ENCODE measurements at regions not wholly inside any gene's neighbourhood (a gene's known extent, or its start where the extent isn't known, plus 50 kb on each side); places are given as distances from the start of the nearest gene placed in this dataset.

DNA sequence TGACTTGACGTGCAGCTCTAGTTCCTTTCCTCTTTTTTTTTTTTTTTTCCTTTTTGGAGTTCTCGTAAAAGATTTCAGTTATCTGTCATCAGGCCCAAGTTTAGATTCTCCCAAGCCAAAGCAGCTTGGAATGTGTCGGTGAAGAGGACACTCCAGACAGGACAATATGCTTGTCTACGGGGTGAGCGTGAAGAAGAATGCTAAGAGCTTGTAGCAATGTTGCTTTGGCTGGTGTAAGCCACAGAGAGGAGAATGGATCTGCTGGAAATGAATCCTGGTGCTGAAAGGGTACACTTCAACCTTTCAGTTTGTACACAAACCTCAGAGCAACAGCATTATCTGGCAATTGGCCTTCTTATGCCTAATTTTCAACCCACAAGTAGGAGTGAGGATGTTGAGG, 92.4 kb downstream of the ISL1 start:
- ATAC-seq (no peak), DNase-seq (ENCODE audit: low spot score) (no peak)
- no peaks in the 10 kb centered on the region for H3K4me1 Mint-ChIP-seq
- no peaks in the 10 kb centered on the region for H4K20me1 ChIP-seq (replicated peaks; ENCODE audit: insufficient read depth)
- H3K4me2 ChIP-seq: no peak overlapping the region
- no peaks in the 10 kb centered on the region for H3K79me2 ChIP-seq (replicated peaks; ENCODE audit: insufficient read depth)
- H3K4me3 Mint-ChIP-seq: no peak overlapping the region
- H3K27ac Mint-ChIP-seq: no peak overlapping the region
- H3K27me3 ChIP-seq (ENCODE audit: insufficient read depth): no peaks in the 10 kb centered on the region
- H3K9me3 Mint-ChIP-seq: no peaks in the 10 kb centered on the region
- H3K27ac ChIP-seq (ENCODE audit: low read depth): no peak overlapping the region
- H2AFZ ChIP-seq: no peak overlapping the region
- H3K27me3 Mint-ChIP-seq (ENCODE audit: insufficient read depth, low read depth, poor library complexity): no peaks in the 10 kb centered on the region
- no peak overlapping the region for H3K4me3 ChIP-seq
- no peaks in the 10 kb centered on the region for H3K36me3 Mint-ChIP-seq (ENCODE audit: low read depth)
- H3F3A ChIP-seq (replicated peaks; ENCODE audit: low read depth): no peaks in the 10 kb centered on the region
- H3K9me2 ChIP-seq (ENCODE audit: insufficient read depth): no peaks in the 10 kb centered on the region
- H3K4me1 ChIP-seq (ENCODE audit: insufficient read depth): no peaks in the 10 kb centered on the region
- no peaks in the 10 kb centered on the region for H3K36me3 ChIP-seq (ENCODE audit: insufficient read depth)
- TF ChIP-seq, protein P1, sequence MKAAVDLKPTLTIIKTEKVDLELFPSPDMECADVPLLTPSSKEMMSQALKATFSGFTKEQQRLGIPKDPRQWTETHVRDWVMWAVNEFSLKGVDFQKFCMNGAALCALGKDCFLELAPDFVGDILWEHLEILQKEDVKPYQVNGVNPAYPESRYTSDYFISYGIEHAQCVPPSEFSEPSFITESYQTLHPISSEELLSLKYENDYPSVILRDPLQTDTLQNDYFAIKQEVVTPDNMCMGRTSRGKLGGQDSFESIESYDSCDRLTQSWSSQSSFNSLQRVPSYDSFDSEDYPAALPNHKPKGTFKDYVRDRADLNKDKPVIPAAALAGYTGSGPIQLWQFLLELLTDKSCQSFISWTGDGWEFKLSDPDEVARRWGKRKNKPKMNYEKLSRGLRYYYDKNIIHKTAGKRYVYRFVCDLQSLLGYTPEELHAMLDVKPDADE (IDR thresholded peaks at IDR 0.05): no peak
- TF ChIP-seq, protein P2, sequence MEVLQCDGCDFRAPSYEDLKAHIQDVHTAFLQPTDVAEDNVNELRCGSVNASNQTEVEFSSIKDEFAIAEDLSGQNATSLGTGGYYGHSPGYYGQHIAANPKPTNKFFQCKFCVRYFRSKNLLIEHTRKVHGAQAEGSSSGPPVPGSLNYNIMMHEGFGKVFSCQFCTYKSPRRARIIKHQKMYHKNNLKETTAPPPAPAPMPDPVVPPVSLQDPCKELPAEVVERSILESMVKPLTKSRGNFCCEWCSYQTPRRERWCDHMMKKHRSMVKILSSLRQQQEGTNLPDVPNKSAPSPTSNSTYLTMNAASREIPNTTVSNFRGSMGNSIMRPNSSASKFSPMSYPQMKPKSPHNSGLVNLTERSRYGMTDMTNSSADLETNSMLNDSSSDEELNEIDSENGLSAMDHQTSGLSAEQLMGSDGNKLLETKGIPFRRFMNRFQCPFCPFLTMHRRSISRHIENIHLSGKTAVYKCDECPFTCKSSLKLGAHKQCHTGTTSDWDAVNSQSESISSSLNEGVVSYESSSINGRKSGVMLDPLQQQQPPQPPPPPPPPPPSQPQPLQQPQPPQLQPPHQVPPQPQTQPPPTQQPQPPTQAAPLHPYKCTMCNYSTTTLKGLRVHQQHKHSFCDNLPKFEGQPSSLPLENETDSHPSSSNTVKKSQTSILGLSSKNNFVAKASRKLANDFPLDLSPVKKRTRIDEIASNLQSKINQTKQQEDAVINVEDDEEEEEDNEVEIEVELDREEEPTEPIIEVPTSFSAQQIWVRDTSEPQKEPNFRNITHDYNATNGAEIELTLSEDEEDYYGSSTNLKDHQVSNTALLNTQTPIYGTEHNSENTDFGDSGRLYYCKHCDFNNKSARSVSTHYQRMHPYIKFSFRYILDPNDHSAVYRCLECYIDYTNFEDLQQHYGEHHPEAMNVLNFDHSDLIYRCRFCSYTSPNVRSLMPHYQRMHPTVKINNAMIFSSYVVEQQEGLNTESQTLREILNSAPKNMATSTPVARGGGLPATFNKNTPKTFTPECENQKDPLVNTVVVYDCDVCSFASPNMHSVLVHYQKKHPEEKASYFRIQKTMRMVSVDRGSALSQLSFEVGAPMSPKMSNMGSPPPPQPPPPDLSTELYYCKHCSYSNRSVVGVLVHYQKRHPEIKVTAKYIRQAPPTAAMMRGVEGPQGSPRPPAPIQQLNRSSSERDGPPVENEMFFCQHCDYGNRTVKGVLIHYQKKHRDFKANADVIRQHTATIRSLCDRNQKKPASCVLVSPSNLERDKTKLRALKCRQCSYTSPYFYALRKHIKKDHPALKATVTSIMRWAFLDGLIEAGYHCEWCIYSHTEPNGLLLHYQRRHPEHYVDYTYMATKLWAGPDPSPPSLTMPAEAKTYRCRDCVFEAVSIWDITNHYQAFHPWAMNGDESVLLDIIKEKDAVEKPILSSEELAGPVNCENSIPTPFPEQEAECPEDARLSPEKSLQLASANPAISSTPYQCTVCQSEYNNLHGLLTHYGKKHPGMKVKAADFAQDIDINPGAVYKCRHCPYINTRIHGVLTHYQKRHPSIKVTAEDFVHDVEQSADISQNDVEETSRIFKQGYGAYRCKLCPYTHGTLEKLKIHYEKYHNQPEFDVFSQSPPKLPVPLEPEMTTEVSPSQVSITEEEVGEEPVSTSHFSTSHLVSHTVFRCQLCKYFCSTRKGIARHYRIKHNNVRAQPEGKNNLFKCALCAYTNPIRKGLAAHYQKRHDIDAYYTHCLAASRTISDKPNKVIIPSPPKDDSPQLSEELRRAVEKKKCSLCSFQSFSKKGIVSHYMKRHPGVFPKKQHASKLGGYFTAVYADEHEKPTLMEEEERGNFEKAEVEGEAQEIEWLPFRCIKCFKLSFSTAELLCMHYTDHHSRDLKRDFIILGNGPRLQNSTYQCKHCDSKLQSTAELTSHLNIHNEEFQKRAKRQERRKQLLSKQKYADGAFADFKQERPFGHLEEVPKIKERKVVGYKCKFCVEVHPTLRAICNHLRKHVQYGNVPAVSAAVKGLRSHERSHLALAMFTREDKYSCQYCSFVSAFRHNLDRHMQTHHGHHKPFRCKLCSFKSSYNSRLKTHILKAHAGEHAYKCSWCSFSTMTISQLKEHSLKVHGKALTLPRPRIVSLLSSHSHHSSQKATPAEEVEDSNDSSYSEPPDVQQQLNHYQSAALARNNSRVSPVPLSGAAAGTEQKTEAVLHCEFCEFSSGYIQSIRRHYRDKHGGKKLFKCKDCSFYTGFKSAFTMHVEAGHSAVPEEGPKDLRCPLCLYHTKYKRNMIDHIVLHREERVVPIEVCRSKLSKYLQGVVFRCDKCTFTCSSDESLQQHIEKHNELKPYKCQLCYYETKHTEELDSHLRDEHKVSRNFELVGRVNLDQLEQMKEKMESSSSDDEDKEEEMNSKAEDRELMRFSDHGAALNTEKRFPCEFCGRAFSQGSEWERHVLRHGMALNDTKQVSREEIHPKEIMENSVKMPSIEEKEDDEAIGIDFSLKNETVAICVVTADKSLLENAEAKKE (CRISPR knock-in tag; IDR thresholded peaks at IDR 0.05): no peak
- TF ChIP-seq JUNB (IDR thresholded peaks at IDR 0.05; ENCODE audit: unreplicated experiment): no peak
- no peak for TF ChIP-seq ZNF114 (CRISPR knock-in tag; IDR thresholded peaks at IDR 0.05)
- TF ChIP-seq CREB1 (CRISPR knock-in tag; IDR thresholded peaks at IDR 0.05; ENCODE audit: low read depth): no peak
- no peak for TF ChIP-seq EZH2phosphoT487 (IDR thresholded peaks at IDR 0.05; ENCODE audit: unreplicated experiment)
- TF ChIP-seq NANOG (IDR thresholded peaks at IDR 0.05; ENCODE audit: borderline replicate concordance): no peak
- no peak for TF ChIP-seq EZH2 (IDR thresholded peaks at IDR 0.05; ENCODE audit: low read depth, unreplicated experiment)
- no peak for TF ChIP-seq STAT1 (IDR thresholded peaks at IDR 0.05; ENCODE audit: unreplicated experiment)
- no peak for TF ChIP-seq ZNF331 (CRISPR knock-in tag; IDR thresholded peaks at IDR 0.05; ENCODE audit: low read depth)
